ENCODE measurements at regions not wholly inside any gene's neighbourhood (a gene's known extent, or its start where the extent isn't known, plus 50 kb on each side); places are given as distances from the start of the nearest gene placed in this dataset.

GRCh38 chr3:159441279-159441678 is 547.4 kb upstream of the IL12A start:
- TF ChIP-seq CTCF (IDR thresholded peaks at IDR 0.05; ENCODE audit: low read length) (no peak), EZH2 (optimal IDR thresholded peaks at IDR 0.05; ENCODE audit: low read depth, low read length) (no peak)

All from MM.1S (cell line).